Colonic mucosa (tissue), 4 donors: ENCODE measurements at regions not wholly inside any gene's neighbourhood (a gene's known extent, or its start where the extent isn't known, plus 50 kb on each side); places are given as distances from the start of the nearest gene placed in this dataset.

ENCODE experiments used
- DNase-seq: peaks from one replicate; pipeline ENCODE4 v3.0.0-alpha.2; 2020
- H3K27ac ChIP-seq: fragments of 200-600 bp; one replicate; pipeline ENCODE4 v1.8.0; 2021
- H3K27me3 ChIP-seq: fragments of 200-600 bp; one replicate; pipeline ENCODE4 v1.8.0; 2021
- H3K36me3 ChIP-seq: fragments of 200-600 bp; one replicate; pipeline ENCODE4 v1.8.0; 2021
- H3K4me1 ChIP-seq: fragments of 200-600 bp; one replicate; pipeline ENCODE4 v1.8.0; 2021; ENCODE audit warnings: mild to moderate bottlenecking
- H3K4me3 ChIP-seq: fragments of 200-600 bp; one replicate; pipeline ENCODE4 v1.8.0; 2021
- H3K9ac ChIP-seq, 2 donors: one replicate each; pipeline ENCODE4 v1.7.0; 2013; ENCODE audit warnings: control low read depth in 2 of 2, low read depth in 2 of 2, low read length in 2 of 2
- H3K9me3 ChIP-seq: fragments of 200-600 bp; one replicate; pipeline ENCODE4 v1.8.0; 2021
- intact Hi-C: fragments of 100-400 bp; cut with DNase I; formaldehyde crosslinking; loops from one replicate; pipeline ENCODE4 v1.14.1; 2022
- TF ChIP-seq, protein P1 (sequence below): fragments of 200-600 bp; IDR thresholded peaks from one replicate; pipeline ENCODE4 v1.8.0; 2022; ENCODE audit warnings: antibody characterized with exemption, mild to moderate bottlenecking
- donor health status: healthy.
- donor health status: DM: no; HTN: no; CAD: no.
- donor health status: DM: no; HTN: no; CAD: no.

DNA sequence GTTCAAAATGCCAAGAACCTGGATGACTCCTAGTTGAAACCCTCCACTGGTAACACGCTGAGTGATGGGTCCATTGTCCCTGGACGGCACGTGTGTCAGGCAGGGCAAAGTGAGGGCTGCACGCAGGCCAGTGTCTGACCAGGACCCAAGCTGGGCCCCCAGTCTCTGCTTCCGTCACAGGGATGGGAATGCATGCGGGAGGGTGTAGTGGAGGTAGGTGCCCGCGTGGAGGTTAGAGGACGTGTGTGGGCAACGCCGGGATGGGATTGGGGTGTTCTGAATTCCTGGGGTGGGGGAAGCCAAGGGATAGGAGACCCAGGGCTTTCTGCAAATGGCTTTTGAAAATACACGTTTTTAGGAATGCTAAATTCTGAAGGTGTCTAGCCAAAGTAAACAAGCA lies 943.3 kb downstream of the BRD1 start:
- H3K27me3 ChIP-seq = no peaks in the 10 kb centered on the region
- DNase-seq = no peak

DNA sequence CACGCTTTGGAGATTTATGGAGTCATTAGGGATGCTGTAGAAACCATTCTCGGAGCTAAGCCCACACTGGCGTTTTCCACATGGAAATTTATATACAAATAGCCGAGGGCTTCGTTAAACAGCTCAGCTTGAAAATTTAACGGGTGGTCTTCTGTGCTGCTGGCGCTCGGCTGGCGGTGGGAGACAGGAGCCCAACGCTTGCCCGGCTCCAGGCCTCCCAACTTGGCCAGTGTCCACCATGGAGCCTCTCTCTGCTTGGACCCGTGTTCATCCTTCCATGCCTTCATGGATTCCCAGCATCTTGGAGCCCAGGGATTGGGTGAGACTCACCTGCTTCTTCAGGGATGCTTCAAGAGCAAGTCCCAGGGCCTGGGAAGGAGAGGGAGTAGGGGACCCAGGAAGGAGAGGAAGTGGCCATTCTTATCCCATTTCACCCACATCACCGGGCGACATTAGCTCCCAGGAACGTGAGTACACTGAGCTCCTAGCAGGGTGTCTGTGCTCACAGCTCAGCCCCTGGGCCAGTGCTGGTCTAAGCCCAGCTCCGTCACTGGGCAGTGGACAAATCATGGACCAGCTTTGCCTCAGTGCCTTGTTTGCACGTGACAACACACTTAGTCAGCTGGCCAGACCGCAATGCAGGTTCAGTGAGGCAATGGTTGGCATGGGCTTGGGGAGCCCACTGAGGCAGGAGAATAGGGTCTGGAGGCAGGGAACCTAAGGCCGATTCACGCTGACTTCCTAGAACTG lies 944.3 kb downstream of the BRD1 start:
- no peak overlapping the region for H3K9ac ChIP-seq
- no peak overlapping the region for H3K27ac ChIP-seq
- H3K4me1 ChIP-seq = no peaks in the 10 kb centered on the region
- no peaks in the 10 kb centered on the region for H3K27me3 ChIP-seq
- no peak overlapping the region for H3K4me3 ChIP-seq
- intact Hi-C loops = no loop called here
- no peak for DNase-seq
- TF ChIP-seq, protein P1, sequence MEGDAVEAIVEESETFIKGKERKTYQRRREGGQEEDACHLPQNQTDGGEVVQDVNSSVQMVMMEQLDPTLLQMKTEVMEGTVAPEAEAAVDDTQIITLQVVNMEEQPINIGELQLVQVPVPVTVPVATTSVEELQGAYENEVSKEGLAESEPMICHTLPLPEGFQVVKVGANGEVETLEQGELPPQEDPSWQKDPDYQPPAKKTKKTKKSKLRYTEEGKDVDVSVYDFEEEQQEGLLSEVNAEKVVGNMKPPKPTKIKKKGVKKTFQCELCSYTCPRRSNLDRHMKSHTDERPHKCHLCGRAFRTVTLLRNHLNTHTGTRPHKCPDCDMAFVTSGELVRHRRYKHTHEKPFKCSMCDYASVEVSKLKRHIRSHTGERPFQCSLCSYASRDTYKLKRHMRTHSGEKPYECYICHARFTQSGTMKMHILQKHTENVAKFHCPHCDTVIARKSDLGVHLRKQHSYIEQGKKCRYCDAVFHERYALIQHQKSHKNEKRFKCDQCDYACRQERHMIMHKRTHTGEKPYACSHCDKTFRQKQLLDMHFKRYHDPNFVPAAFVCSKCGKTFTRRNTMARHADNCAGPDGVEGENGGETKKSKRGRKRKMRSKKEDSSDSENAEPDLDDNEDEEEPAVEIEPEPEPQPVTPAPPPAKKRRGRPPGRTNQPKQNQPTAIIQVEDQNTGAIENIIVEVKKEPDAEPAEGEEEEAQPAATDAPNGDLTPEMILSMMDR = no peak
- no peaks in the 10 kb centered on the region for H3K36me3 ChIP-seq
- H3K9me3 ChIP-seq = no peaks in the 10 kb centered on the region

More for the DNA sequence above, 943.3 kb downstream of the BRD1 start:
- Histone ChIP-seq H3K9me3 (no peaks in the 10 kb centered on the region), H3K4me1 (no peaks in the 10 kb centered on the region), H3K9ac (no peak overlapping the region), H3K27ac (no peak overlapping the region), H3K4me3 (no peak overlapping the region), H3K36me3 (no peaks in the 10 kb centered on the region)
- intact Hi-C loops = no loop called here
- TF ChIP-seq, protein P1 = no peak

DNA sequence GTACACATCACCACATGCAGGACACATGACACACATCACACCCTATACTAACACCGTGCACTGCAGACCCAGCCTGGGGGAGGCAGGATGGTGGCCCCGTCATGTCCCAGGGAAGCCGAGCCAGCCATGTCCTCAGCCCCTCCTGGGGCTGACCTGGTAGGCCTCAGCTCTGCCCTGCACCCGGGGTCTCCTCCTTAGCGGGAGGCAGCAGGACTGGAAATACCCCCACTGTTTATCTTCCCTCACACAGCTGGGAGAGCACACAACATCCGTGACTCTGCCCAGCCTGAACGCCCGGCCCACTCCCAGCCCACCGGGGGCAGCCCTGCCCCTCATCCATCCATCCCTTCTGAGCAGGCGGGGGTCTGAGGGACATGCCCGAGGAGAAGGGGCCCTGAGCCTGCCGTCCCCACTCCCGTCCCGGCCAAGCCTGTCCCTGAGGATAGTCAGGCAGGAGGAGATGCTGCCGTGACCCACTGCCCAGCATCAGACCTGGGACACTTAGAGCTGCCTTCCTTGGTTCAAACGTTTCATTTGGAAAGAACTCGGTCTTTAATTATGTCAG lies 945.0 kb downstream of the BRD1 start:
- Histone ChIP-seq H3K9ac (no peak overlapping the region), H3K36me3 (no peaks in the 10 kb centered on the region), H3K4me3 (no peak overlapping the region), H3K4me1 (no peaks in the 10 kb centered on the region), H3K27ac (no peak overlapping the region), H3K27me3 (no peaks in the 10 kb centered on the region), H3K9me3 (no peaks in the 10 kb centered on the region)
- DNase-seq = no peak
- intact Hi-C loops = no loop called here
- TF ChIP-seq, protein P1 = no peak

DNA sequence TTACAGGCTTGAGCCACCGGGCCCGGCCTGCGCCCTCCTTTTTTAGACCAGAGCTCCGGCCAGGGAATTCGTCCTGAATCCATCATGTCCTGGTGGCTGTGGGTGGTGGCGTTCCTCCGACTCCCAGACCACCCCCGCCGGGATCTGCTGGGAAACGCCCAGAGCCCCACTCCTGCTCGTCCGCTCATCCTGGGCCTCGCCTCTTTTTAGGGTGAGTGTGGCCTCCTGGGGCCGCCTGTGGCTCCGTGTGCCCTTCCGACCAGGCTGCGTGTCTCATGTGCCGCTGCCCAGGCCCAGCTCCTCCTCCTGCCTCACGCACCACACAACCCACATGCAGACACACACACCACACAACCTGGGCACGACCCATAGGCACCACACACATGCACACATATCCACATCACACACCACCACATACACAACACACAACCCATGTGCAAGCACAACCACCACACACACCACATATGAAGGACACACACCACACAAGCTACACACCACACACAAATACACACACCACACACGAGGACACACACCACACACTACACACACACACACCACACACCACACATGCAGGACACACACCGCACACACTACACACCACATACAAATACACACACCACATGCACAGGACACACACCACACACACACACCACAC lies 946.2 kb downstream of the BRD1 start:
- Histone ChIP-seq H3K27ac (no peak overlapping the region), H3K4me1 (no peaks in the 10 kb centered on the region), H3K9ac (no peak overlapping the region), H3K36me3 (no peaks in the 10 kb centered on the region), H3K27me3 (no peaks in the 10 kb centered on the region), H3K4me3 (no peak overlapping the region), H3K9me3 (no peaks in the 10 kb centered on the region)
- intact Hi-C loops = no loop called here
- no peak for DNase-seq
- TF ChIP-seq, protein P1 = no peak

DNA sequence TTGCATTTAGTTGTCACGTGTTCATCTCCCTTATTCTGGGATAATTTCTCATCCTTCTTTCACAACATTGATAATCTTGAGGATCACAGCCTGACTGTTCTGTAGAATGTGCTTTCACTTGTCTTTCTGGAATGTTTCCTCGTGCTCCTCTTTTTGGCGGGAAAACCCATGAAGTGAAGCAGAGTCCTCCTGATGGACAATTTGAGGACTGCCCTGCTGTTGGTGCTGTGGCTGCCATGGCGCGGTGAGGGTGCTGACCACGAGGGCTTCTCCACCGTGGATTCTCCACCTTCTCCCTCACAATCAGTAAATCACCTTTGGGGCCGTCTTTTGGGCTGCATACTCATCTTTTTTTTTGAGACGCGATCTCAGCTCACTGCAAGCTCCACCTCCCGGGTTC lies 946.9 kb downstream of the BRD1 start:
- Histone ChIP-seq H3K27me3 (no peaks in the 10 kb centered on the region), H3K27ac (no peak overlapping the region), H3K9me3 (no peaks in the 10 kb centered on the region), H3K36me3 (no peaks in the 10 kb centered on the region), H3K9ac (no peak overlapping the region), H3K4me1 (no peaks in the 10 kb centered on the region), H3K4me3 (no peak overlapping the region)
- TF ChIP-seq, protein P1 = no peak
- intact Hi-C loops = no loop called here
- no peak for DNase-seq
